ENCODE measurements at regions not wholly inside any gene's neighbourhood (a gene's known extent, or its start where the extent isn't known, plus 50 kb on each side); places are given as distances from the start of the nearest gene placed in this dataset.

DNA sequence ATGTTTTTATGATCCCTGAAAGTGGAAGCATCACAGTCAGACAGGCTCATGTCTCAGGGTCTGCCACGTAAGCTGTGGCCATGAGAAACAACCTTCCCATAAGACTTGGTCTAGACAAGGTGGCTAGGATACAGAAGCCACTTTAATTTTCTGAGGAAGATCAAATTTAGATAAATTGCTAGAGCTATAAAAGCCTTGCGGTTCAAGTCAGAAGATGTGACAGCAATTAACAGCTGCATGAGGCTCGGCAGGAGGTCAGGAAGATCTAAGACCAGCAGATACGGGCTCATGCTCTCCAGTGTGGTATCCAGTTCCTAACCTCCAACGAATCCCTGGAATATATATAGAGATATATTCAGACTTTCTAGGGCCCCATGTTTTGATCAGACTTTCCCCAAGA lies 577.1 kb downstream of the PLPP3 start:
- no peak for DNase-seq (ENCODE audit: insufficient read length, low spot score)
- TF ChIP-seq PAX5 (IDR thresholded peaks at IDR 0.05; ENCODE audit: insufficient read depth, low read length, severe bottlenecking) = no peak
- no peak for TF ChIP-seq POU2F2 (IDR thresholded peaks at IDR 0.05; ENCODE audit: low read depth, low read length)
- TF ChIP-seq POLR2AphosphoS5 (IDR thresholded peaks at IDR 0.05; ENCODE audit: low read depth, low read length) = no peak
- TF ChIP-seq TAF1 (IDR thresholded peaks at IDR 0.05; ENCODE audit: low read depth, low read length) = no peak
- no peak for TF ChIP-seq POLR2A (IDR thresholded peaks at IDR 0.05; ENCODE audit: low read depth, low read length)
- no peak for TF ChIP-seq SPI1 (IDR thresholded peaks at IDR 0.05; ENCODE audit: low read depth, low read length)

DNA sequence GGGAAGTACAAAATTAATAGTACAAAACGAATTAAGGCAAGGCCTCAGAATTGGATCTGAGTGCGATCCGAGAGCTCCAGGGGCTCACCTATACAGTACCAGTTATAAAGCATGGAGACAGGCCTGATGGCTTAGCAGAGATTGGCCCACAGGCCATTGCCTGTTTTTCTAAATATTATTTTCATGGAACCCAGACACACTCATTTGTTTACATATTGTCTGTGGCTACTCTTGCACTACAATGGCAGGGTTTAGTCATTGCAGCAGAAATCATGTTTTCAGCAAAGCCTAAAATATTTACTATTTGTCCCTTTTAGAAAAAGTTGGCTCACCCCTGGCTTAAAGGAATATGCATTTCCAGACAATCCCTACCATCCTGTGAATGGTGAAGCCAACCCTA lies 578.9 kb downstream of the PLPP3 start:
- DNase-seq (ENCODE audit: insufficient read length, low spot score) = no peak
- TF ChIP-seq POLR2AphosphoS5 (IDR thresholded peaks at IDR 0.05; ENCODE audit: low read depth, low read length) = no peak
- no peak for TF ChIP-seq POLR2A (IDR thresholded peaks at IDR 0.05; ENCODE audit: low read depth, low read length)
- no peak for TF ChIP-seq PAX5 (IDR thresholded peaks at IDR 0.05; ENCODE audit: insufficient read depth, low read length, severe bottlenecking)
- no peak for TF ChIP-seq SPI1 (IDR thresholded peaks at IDR 0.05; ENCODE audit: low read depth, low read length)
- FAIRE-seq = no peak

More for the DNA sequence above, 577.1 kb downstream of the PLPP3 start:
- no peak for FAIRE-seq

DNA sequence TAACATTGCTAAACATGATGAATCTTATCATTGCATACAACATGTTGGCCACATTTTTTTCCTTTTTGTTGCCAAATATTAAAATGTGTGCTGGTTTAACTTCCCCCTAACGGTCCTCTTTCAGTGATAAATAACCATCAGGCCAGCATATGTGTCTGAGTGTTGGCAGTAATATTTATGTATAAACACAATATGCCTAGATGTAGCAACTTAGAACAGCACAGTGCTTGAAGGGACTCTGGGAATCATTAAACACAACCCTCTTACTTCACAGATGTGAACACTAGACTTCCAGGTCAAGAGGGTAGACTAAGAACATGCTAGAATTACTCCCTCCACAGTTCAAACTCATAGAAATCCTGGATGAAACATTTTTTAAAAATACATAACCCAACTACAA lies 581.8 kb downstream of the PLPP3 start:
- no peak for TF ChIP-seq POU2F2 (IDR thresholded peaks at IDR 0.05; ENCODE audit: low read depth, low read length)
- TF ChIP-seq PAX5 (IDR thresholded peaks at IDR 0.05; ENCODE audit: insufficient read depth, low read length, severe bottlenecking) = no peak
- no peak for TF ChIP-seq POLR2AphosphoS5 (IDR thresholded peaks at IDR 0.05; ENCODE audit: low read depth, low read length)
- no peak for TF ChIP-seq POLR2A (IDR thresholded peaks at IDR 0.05; ENCODE audit: low read depth, low read length)
- TF ChIP-seq TAF1 (IDR thresholded peaks at IDR 0.05; ENCODE audit: low read depth, low read length) = no peak
- no peak for TF ChIP-seq SPI1 (IDR thresholded peaks at IDR 0.05; ENCODE audit: low read depth, low read length)
- no peak for FAIRE-seq
- DNase-seq (ENCODE audit: insufficient read length, low spot score) = no peak

DNA sequence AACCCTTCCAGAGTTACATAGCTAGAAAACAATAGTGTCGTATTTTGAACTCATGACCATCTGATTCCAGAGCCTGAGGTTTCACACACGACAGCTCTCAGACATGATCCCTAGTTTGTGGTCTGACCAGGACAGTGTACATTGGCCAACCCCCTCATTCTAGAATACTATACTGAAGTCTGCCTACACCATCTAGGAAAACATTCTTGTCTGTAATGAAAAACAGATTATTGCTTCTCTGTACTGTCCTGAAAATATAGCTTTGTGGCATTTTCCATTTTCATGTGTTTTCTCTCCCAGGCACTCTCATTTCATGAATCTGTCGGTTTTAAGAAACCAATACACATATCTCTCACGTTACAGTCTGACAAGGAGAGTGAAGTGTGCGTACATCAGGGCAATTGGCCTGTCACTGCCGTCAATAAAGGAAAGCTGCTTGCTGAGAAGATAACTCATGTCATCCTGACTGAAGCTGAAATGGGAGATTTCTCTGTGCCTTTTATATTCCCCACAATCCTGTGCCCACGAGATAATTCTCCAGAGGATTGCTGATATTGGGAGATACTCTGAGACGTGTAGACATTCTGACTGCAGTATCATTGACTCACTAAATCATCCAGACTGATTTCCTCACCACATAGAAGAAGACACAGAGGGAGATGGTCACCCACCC lies 585.6 kb downstream of the PLPP3 start:
- TF ChIP-seq PAX5 (IDR thresholded peaks at IDR 0.05; ENCODE audit: insufficient read depth, low read length, severe bottlenecking) = no peak
- no peak for TF ChIP-seq POLR2AphosphoS5 (IDR thresholded peaks at IDR 0.05; ENCODE audit: low read depth, low read length)
- no peak for TF ChIP-seq POLR2A (IDR thresholded peaks at IDR 0.05; ENCODE audit: low read depth, low read length)
- no peak for FAIRE-seq
- DNase-seq (ENCODE audit: insufficient read length, low spot score) = no peak

DNA sequence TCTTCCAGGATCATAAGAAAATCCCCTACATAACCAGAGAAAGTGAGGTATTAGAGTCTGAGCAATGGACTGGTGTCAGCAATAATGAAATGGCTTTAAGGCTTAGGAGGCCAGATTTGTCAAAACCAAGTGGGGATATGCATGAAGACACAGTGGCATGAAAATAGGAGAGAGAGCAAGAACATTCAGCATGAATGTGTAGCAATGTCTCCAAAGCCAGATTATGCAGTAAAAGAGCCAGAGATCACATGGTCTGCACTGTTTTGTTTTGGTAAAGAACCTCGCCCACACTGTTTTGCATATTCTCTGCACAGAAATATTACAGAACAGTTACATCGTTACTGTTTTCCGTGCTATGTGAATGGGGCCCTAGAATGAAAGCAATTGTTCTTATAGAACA lies 589.4 kb downstream of the PLPP3 start:
- FAIRE-seq = no peak

DNA sequence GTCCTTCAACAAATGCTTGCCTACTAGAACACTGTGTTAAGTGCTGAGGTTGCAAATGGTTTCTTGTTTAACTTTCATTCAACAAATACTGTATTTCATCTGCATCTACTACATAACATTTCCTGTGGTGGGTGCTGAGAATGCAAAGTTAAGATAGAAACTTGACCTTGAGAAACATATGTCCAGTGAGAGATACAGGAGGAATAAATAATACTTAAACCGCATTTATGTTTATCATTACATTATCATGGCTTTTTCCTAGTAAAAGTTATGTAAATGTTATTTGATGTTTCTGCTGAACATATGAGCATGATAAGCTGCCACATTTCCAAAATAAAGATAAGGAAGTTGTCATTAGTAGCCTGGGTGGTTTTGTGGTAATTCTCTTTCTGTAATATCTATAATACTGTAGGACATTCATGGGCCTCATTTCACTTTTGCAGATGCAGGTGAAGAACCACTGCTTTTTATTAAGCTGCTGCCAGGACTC lies 590.4 kb downstream of the PLPP3 start:
- TF ChIP-seq POU2F2 (IDR thresholded peaks at IDR 0.05; ENCODE audit: low read depth, low read length) = no peak
- TF ChIP-seq TAF1 (IDR thresholded peaks at IDR 0.05; ENCODE audit: low read depth, low read length) = no peak
- TF ChIP-seq POLR2AphosphoS5 (IDR thresholded peaks at IDR 0.05; ENCODE audit: low read depth, low read length) = no peak
- no peak for TF ChIP-seq PAX5 (IDR thresholded peaks at IDR 0.05; ENCODE audit: insufficient read depth, low read length, severe bottlenecking)
- no peak for TF ChIP-seq SPI1 (IDR thresholded peaks at IDR 0.05; ENCODE audit: low read depth, low read length)
- FAIRE-seq (no peak), DNase-seq (ENCODE audit: insufficient read length, low spot score) (no peak)

More for the DNA sequence above, 589.4 kb downstream of the PLPP3 start:
- TF ChIP-seq POLR2AphosphoS5 (IDR thresholded peaks at IDR 0.05; ENCODE audit: low read depth, low read length) = no peak
- no peak for TF ChIP-seq SPI1 (IDR thresholded peaks at IDR 0.05; ENCODE audit: low read depth, low read length)
- no peak for TF ChIP-seq PAX5 (IDR thresholded peaks at IDR 0.05; ENCODE audit: insufficient read depth, low read length, severe bottlenecking)
- TF ChIP-seq POU2F2 (IDR thresholded peaks at IDR 0.05; ENCODE audit: low read depth, low read length) = no peak
- TF ChIP-seq POLR2A (IDR thresholded peaks at IDR 0.05; ENCODE audit: low read depth, low read length) = no peak
- TF ChIP-seq TAF1 (IDR thresholded peaks at IDR 0.05; ENCODE audit: low read depth, low read length) = no peak
- DNase-seq (ENCODE audit: insufficient read length, low spot score) = no peak

DNA sequence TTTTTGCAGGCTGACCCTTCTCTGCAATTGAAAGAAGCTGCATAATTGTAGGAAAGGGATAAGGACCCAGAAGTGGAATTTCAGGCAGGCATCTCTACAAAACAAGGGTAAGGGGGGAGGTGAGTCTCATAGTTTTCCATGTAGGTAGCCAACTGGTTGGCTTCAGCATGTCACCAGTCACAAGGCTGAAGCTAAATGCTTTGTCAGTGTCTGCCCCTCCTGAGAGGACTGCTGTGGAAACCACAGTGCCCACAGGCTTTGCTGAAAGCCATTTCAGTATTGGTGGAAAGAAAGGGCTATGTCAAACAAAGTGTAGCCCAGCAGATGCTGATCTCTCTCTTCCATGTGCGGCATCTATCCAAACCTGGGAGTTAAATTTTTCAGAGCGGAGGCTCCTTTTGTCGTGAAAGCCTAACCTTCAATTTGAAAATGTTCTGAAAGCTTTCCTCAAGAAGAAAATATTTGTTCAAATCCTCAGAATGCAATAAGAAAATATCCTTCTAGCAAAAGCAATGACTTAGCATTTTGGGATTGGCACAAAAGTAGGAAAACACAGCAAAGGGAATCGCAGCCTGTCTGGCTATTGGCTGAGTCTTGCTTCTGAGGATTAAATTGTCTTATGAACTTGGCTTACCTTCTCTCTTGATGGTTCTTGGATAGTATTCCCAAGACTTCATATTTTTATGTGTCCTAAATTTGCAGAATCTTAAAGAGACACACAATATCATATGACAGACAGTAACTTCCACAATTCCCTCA lies 591.7 kb downstream of the PLPP3 start:
- FAIRE-seq = no peak
- DNase-seq (ENCODE audit: insufficient read length, low spot score) = no peak
- TF ChIP-seq POLR2AphosphoS5 (IDR thresholded peaks at IDR 0.05; ENCODE audit: low read depth, low read length) = no peak
- no peak for TF ChIP-seq POU2F2 (IDR thresholded peaks at IDR 0.05; ENCODE audit: low read depth, low read length)

DNA sequence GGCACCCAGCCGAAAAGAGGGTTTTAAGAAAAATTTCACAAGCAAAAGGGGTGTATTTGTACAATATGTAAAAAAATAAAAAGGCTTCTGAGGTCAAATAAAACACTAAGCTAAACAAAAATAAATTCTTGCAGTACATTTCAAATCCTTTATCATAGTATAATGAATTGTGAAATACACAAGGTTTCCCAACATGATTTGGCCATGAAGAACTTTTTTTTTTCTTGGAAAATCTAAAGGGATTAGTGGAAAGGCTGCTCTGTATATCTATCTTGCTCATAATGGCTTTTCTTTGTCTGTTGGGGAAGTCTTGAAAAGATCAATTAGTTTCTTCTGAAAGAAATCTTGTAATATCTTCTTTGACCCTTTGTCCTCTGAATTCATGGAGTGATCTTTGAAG lies 593.4 kb downstream of the PLPP3 start:
- TF ChIP-seq POU2F2 (IDR thresholded peaks at IDR 0.05; ENCODE audit: low read depth, low read length) (no peak), TAF1 (IDR thresholded peaks at IDR 0.05; ENCODE audit: low read depth, low read length) (no peak), POLR2AphosphoS5 (IDR thresholded peaks at IDR 0.05; ENCODE audit: low read depth, low read length) (no peak), SPI1 (IDR thresholded peaks at IDR 0.05; ENCODE audit: low read depth, low read length) (no peak), POLR2A (IDR thresholded peaks at IDR 0.05; ENCODE audit: low read depth, low read length) (no peak), PAX5 (IDR thresholded peaks at IDR 0.05; ENCODE audit: insufficient read depth, low read length, severe bottlenecking) (no peak)
- FAIRE-seq (no peak), DNase-seq (ENCODE audit: insufficient read length, low spot score) (no peak)

DNA sequence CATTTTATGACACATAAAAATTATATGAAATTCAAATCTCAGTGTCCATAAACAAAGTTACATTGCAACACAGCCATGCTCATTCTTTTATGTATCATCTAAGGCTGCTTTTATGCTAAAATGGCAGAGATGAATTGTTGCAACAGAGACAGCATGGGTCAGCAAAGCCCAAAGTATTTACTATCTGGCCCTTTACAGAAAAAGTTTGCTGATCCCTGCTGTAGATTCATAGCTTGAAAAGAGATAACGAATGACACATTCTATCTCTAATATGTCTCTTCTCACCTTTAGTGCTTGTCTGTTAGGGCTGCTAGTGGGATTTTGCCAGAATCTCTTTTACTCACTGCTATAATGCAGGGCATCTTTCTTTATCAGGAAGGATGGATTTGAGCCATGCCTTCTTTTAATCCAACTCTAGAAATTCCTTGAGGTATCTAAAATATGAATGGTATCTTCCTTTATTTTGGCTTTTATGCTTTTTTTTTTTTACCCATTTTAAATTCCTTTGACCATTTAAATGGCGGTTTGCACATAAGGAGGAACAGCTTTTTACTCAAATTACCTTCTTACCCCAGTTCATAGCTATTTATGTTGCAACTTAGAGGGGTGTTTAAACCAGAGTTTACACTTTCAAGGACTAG lies 598.2 kb downstream of the PLPP3 start:
- DNase-seq (ENCODE audit: insufficient read length, low spot score) (no peak), FAIRE-seq (no peak)
- no peak for TF ChIP-seq TAF1 (IDR thresholded peaks at IDR 0.05; ENCODE audit: low read depth, low read length)
- no peak for TF ChIP-seq POLR2AphosphoS5 (IDR thresholded peaks at IDR 0.05; ENCODE audit: low read depth, low read length)
- no peak for TF ChIP-seq POU2F2 (IDR thresholded peaks at IDR 0.05; ENCODE audit: low read depth, low read length)
- TF ChIP-seq POLR2A (IDR thresholded peaks at IDR 0.05; ENCODE audit: low read depth, low read length) = no peak
- TF ChIP-seq SPI1 (IDR thresholded peaks at IDR 0.05; ENCODE audit: low read depth, low read length) = no peak
- TF ChIP-seq PAX5 (IDR thresholded peaks at IDR 0.05; ENCODE audit: insufficient read depth, low read length, severe bottlenecking) = no peak
